ENCODE measurements at regions not wholly inside any gene's neighbourhood (a gene's known extent, or its start where the extent isn't known, plus 50 kb on each side); places are given as distances from the start of the nearest gene placed in this dataset.

- TF ChIP-seq POLR2A (IDR thresholded peaks at IDR 0.05; ENCODE audit: low read length) (no peak), GATA1 (IDR thresholded peaks at IDR 0.05; ENCODE audit: low read depth, low read length) (no peak)
These were observed 363.2 kb upstream of the MARCKS start for GRCh38 chr6:113493991-113494390.
